Activated CD8-positive, alpha-beta T cell treated with anti-CD3 and anti-CD28 coated beads for 36 hours (primary cell): ENCODE measurements at regions not wholly inside any gene's neighbourhood (a gene's known extent, or its start where the extent isn't known, plus 50 kb on each side); places are given as distances from the start of the nearest gene placed in this dataset.

ENCODE experiments used
- ATAC-seq: fragments of 200-7000 bp; cut with Tn5 transposase; one replicate; pipeline ENCODE4 v1.10.0; 2021; ENCODE audit warnings: mild to moderate bottlenecking, moderate library complexity
- CTCF ChIA-PET: fragments of 350-600 bp; sonication (Branson Sonifier 250); formaldehyde crosslinking; loops from one replicate; lab custom pipeline; 2021; ENCODE audit warnings: antibody characterized with exemption; lab: Charles Lee
- POLR2A ChIA-PET: fragments of 350-600 bp; sonication (Branson Sonifier 250); formaldehyde crosslinking; loops from one replicate; lab custom pipeline; 2021; ENCODE audit warnings: antibody characterized with exemption; lab: Charles Lee
- DNase-seq: peaks from one replicate; pipeline ENCODE4 v3.0.0-alpha.2; 2020
- H3K27ac Mint-ChIP-seq: one replicate; pipeline ENCODE4 v1.8.0; 2021; ENCODE audit warnings: mild to moderate bottlenecking, mixed read lengths
- H3K27me3 Mint-ChIP-seq: one replicate; pipeline ENCODE4 v1.8.0; 2021; ENCODE audit warnings: mixed read lengths
- H3K36me3 Mint-ChIP-seq: one replicate; pipeline ENCODE4 v1.8.0; 2021; ENCODE audit warnings: low read depth, mixed read lengths
- H3K4me1 Mint-ChIP-seq: one replicate; pipeline ENCODE4 v1.8.0; 2021; ENCODE audit warnings: low read depth, mixed read lengths
- H3K4me3 Mint-ChIP-seq: one replicate; pipeline ENCODE4 v1.8.0; 2021; ENCODE audit warnings: mild to moderate bottlenecking, moderate library complexity, mixed read lengths
- H3K9me3 Mint-ChIP-seq: one replicate; pipeline ENCODE4 v1.8.0; 2021; ENCODE audit warnings: mixed read lengths
- CTCF ChIP-seq: fragments of 200-600 bp; IDR thresholded peaks from one replicate; pipeline ENCODE4 v1.8.0; 2022; ENCODE audit warnings: antibody characterized with exemption, mild to moderate bottlenecking
- intact Hi-C: fragments of 100-400 bp; cut with micrococcal nuclease; formaldehyde crosslinking; loops from one replicate; pipeline ENCODE4 v1.10.0; 2022

GRCh38 chr2:120927265-120927628 is 191.6 kb downstream of the GLI2 start:
- ChIA-PET POLR2A (no interaction called here), CTCF (interaction anchor here (1.2 kb wide), 1 partner anchor 152 kb away, joined by 3 read pairs; no protein-coding TSS in a partner anchor)
- Mint-ChIP-seq H3K27me3 (no peaks in the 10 kb centered on the region), H3K36me3 (no peaks in the 10 kb centered on the region), H3K9me3 (no peaks in the 10 kb centered on the region), H3K4me1 (no peaks in the 10 kb centered on the region), H3K4me3 (no peak overlapping the region), H3K27ac (no peak overlapping the region)
- intact Hi-C loops = no loop called here
- TF ChIP-seq CTCF = no peak
- no peak for ATAC-seq
- DNase-seq = no peak

DNA sequence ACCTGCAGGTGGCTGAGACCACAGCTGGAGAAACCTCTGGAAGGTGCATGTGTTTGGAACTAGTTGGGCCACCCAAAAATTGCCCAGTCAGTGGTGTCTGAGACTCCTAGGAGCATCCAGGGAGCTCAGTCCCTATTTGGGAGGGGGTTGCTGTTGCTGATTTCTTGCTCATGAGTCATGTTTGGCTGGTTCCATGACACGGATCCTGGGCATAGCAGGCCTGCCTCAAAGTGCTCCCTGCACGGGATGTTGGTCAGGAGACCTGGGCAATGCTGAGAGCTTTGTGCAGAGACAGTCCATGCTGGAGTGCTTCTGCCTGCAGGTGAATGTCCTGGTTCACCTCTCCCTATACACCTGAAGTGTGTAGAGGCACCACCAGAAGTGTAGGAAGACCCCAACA is 194.2 kb downstream of the GLI2 start:
- intact Hi-C loops = no loop called here

GRCh38 chr2:120930236-120930635 is 194.6 kb downstream of the GLI2 start:
- no peaks in the 10 kb centered on the region for H3K27me3 Mint-ChIP-seq
- no peak overlapping the region for H3K27ac Mint-ChIP-seq
- ATAC-seq (no peak), DNase-seq (no peak)
- H3K36me3 Mint-ChIP-seq = no peaks in the 10 kb centered on the region
- no peaks in the 10 kb centered on the region for H3K9me3 Mint-ChIP-seq
- no peaks in the 10 kb centered on the region for H3K4me1 Mint-ChIP-seq
- no peak overlapping the region for H3K4me3 Mint-ChIP-seq
- CTCF ChIA-PET = no interaction called here
- TF ChIP-seq CTCF = no peak
- POLR2A ChIA-PET = no interaction called here
- intact Hi-C loops = no loop called here

More for the DNA sequence above, 194.2 kb downstream of the GLI2 start:
- Mint-ChIP-seq H3K27ac (no peak overlapping the region), H3K4me1 (no peaks in the 10 kb centered on the region), H3K27me3 (no peaks in the 10 kb centered on the region), H3K9me3 (no peaks in the 10 kb centered on the region), H3K36me3 (no peaks in the 10 kb centered on the region), H3K4me3 (no peak overlapping the region)
- POLR2A ChIA-PET = no interaction called here
- no peak for TF ChIP-seq CTCF
- CTCF ChIA-PET = no interaction called here
- DNase-seq (no peak), ATAC-seq (no peak)

- intact Hi-C loops = no loop called here
- ATAC-seq = no peak
These were observed 195.2 kb downstream of the GLI2 start for GRCh38 chr2:120930864-120931263.

DNA sequence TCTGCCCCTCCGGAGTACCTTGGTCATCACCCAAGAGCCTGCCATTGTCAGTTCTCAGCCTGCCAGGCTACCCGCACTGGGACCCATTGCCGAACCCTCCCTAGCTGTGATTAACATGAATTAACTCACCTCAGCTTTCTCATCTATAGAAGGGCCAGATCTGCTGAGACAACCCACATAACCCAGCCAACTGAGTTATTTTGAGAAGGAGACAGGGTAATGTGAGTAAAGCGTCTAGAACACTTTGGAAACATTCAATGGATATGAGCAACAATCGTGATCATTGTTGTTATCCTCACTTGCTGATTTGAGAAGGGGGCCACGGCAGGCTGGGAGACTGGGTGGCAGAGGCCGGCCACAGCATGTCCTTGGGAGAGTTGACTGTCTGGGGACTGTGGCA is 196.8 kb downstream of the GLI2 start:
- POLR2A ChIA-PET = no interaction called here
- intact Hi-C loops = no loop called here
- TF ChIP-seq CTCF = no peak
- no peak overlapping the region for H3K27ac Mint-ChIP-seq
- CTCF ChIA-PET = no interaction called here
- DNase-seq (no peak), ATAC-seq (no peak)
- no peaks in the 10 kb centered on the region for H3K36me3 Mint-ChIP-seq
- H3K4me1 Mint-ChIP-seq = no peaks in the 10 kb centered on the region
- no peak overlapping the region for H3K4me3 Mint-ChIP-seq
- H3K9me3 Mint-ChIP-seq = no peaks in the 10 kb centered on the region
- H3K27me3 Mint-ChIP-seq = no peaks in the 10 kb centered on the region

More at GRCh38 chr2:120930864-120931263, 195.2 kb downstream of the GLI2 start:
- Mint-ChIP-seq H3K36me3 (no peaks in the 10 kb centered on the region), H3K4me1 (no peaks in the 10 kb centered on the region), H3K4me3 (no peak overlapping the region), H3K27me3 (no peaks in the 10 kb centered on the region), H3K9me3 (no peaks in the 10 kb centered on the region), H3K27ac (no peak overlapping the region)
- ChIA-PET POLR2A (no interaction called here), CTCF (no interaction called here)
- no peak for DNase-seq
- TF ChIP-seq CTCF = no peak
